Vagina (tissue), 2 donors: ENCODE measurements at regions not wholly inside any gene's neighbourhood (a gene's known extent, or its start where the extent isn't known, plus 50 kb on each side); places are given as distances from the start of the nearest gene placed in this dataset.

Source experiments
- CTCF ChIP-seq, 3 experiments: fragments of 450-650 bp in 2 of 3; fragments of 200-600 bp in 1 of 3; sonication (generic) in 1 of 3; IDR thresholded peaks; one replicate each; pipeline ENCODE4 v1.5.1; 2017 to 2019; ENCODE audit warnings: antibody characterized with exemption in 3 of 3, mild to moderate bottlenecking in 2 of 3, moderate library complexity in 2 of 3
- POLR2A ChIP-seq, 2 donors: fragments of 450-650 bp; IDR thresholded peaks; one replicate each; pipeline ENCODE4 v1.6.1; 2017; ENCODE audit warnings: antibody characterized with exemption in 2 of 2, mild to moderate bottlenecking in 2 of 2, moderate library complexity in 2 of 2
- POLR2AphosphoS5 ChIP-seq, 2 donors: sonication (generic); formaldehyde crosslinking; IDR thresholded peaks; one replicate each; pipeline ENCODE4 v1.9.0; 2017; ENCODE audit warnings: antibody characterized with exemption in 2 of 2, mild to moderate bottlenecking in 2 of 2, low read depth in 1 of 2; ENCODE audit not compliant: insufficient read depth in 1 of 2

GRCh38 chr13:59250336-59251189 lies 913.2 kb downstream of the DIAPH3 start:
- TF ChIP-seq CTCF (IDR thresholded peaks at IDR 0.05) (no peak), POLR2A (IDR thresholded peaks at IDR 0.05) (no peak), POLR2AphosphoS5 (IDR thresholded peaks at IDR 0.05; ENCODE audit: insufficient read depth in 1 of 2, low read depth in 1 of 2) (no peak)
